ENCODE measurements at regions not wholly inside any gene's neighbourhood (a gene's known extent, or its start where the extent isn't known, plus 50 kb on each side); places are given as distances from the start of the nearest gene placed in this dataset.

DNA sequence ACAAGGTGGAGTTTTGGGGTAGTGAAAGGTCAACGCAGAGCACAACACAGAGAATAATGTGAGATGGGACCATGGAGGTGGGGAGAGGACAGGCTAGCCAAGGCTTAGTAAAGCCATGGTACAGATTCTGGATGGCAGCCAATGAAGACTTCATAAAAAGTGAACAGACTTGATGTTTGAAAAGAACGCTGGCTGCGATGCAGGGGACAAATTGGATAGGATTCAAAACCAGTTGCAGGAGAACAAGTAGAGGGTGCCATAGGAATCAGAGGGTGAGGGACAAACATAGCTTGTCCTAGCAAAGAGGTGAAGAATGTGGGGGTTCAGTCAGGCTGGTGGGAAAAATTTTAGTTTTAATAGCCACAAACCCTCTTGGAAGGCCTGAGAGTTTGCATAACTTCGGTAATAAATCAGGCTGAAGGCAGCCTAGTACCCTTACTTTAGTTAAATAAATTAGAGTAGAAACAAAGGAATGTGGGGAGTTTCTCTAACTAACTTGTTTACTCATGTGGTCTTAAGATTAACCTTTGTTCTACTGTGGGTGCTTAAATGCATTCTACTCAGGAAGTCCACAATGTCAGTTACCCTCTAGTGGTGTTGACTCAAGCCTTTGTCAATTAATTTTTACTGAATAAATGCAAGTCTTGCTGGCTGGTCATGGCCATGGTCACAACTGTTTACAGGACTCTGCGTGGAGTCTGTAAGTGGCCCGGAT lies 216.4 kb downstream of the C6orf118 start:
- ChIA-PET CTCF (no interaction called here), POLR2A (no interaction called here)
- DNase-seq: no peak
- Mint-ChIP-seq H3K27ac (no peak overlapping the region), H3K27me3 (no peaks in the 10 kb centered on the region), H3K4me1 (no peaks in the 10 kb centered on the region), H3K4me3 (no peak overlapping the region), H3K9me3 (peaks cover 8% of the 10 kb centered on the region), H3K36me3 (ENCODE audit: low read depth) (no peaks in the 10 kb centered on the region)

DNA sequence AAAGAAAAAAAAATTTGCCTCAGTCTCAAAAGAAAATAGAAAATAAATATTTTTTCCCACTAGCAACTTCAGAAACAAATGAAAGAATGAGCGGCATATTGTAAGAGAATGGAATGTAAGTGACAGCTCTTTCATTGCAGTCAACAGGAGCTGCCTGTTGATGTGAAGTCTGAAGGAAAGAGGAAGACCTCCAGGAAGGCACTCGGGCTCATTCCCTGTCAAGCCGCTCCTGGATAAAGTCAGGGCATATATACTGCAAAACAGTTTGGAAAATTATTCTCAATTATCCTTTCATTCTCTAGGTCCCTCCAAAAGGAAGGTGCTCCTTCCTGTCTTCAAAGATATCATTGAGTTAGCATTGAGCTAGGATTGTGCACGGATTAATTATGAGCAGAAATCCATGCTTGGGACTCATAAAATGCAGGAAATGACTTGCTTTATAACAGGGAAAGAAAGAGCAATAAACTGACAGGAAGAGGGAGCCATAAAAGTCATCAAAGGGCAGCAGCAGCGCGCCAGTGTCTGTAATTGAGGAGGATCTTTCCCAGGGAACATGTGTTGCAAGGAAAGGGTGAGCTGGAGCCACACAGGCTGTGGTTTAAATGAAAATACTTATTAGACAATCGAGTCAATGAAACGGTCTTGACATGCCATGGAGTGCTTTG lies 218.2 kb downstream of the C6orf118 start:
- ChIA-PET CTCF (no interaction called here), POLR2A (no interaction called here)
- H3K4me1 Mint-ChIP-seq: no peaks in the 10 kb centered on the region
- no peaks in the 10 kb centered on the region for H3K36me3 Mint-ChIP-seq (ENCODE audit: low read depth)
- H3K27ac Mint-ChIP-seq: no peak overlapping the region
- no peaks in the 10 kb centered on the region for H3K27me3 Mint-ChIP-seq
- H3K9me3 Mint-ChIP-seq: peaks cover 11% of the 10 kb centered on the region
- no peak overlapping the region for H3K4me3 Mint-ChIP-seq
- DNase-seq: no peak

DNA sequence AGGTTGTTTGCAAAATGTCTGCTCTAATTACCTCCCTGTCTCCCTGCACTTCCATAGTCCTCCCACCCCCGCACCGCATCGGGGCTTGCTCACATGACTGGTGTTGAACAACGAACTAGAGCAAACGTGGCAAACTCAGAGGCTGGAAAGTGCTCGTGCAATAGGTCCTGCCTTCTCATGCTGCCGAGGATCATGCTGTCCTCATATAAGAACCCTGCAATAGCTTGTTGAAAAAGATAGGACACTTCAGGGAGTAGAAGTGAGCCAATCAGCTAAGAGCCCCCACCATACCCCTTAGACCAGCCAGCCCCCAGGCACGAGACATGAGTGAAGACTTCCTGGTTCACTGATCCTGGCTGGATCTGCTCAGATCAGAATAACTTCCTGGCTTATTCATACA lies 219.2 kb downstream of the C6orf118 start:
- ChIA-PET POLR2A (no interaction called here), CTCF (no interaction called here)
- Mint-ChIP-seq H3K27ac (no peak overlapping the region), H3K36me3 (ENCODE audit: low read depth) (no peaks in the 10 kb centered on the region), H3K9me3 (peaks cover 11% of the 10 kb centered on the region), H3K4me1 (no peaks in the 10 kb centered on the region), H3K4me3 (no peak overlapping the region), H3K27me3 (no peaks in the 10 kb centered on the region)
- DNase-seq: no peak

DNA sequence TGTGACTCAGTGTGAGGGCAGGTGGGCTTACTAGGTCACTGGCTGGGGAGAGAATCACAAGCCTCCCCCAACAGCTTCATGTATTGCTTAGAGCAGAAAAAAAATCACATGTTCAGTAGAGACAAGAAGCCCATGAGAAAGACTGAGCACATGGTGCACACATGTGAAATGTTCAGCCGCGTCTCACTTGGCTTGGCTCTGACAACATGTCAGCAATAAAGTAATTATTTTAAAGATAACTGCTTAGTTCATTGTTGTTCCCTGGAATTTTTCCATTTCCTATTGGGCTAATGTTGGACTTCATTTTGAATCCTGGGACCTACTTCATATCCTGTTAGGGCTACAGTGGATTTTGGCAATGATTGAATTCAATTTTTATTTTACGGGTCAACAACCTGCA lies 222.6 kb downstream of the C6orf118 start:
- CTCF ChIA-PET: no interaction called here
- DNase-seq: no peak
- H3K27me3 Mint-ChIP-seq: no peaks in the 10 kb centered on the region
- H3K4me3 Mint-ChIP-seq: no peak overlapping the region
- H3K27ac Mint-ChIP-seq: no peak overlapping the region
- POLR2A ChIA-PET: no interaction called here
- no peaks in the 10 kb centered on the region for H3K36me3 Mint-ChIP-seq (ENCODE audit: low read depth)
- peaks cover 10% of the 10 kb centered on the region for H3K9me3 Mint-ChIP-seq
- no peaks in the 10 kb centered on the region for H3K4me1 Mint-ChIP-seq

DNA sequence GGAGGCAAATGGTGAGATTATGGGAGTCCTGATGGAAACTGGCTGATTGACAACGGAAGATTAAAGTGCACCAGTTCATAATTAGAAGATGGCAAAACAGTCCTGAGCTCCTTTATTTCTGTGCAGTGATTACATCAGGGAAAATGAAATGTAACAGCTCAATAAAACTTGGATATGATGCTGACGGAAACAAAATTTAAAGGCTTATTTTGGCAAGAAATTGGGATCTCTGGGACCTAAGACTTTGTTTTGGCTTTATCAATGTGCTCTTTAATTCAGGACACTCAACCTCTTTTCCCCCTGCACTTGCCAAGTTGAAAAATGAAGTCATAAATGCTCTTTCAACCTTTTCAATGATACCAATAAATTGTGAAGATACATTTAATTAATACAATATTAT lies 226.8 kb downstream of the C6orf118 start:
- POLR2A ChIA-PET: no interaction called here
- H3K4me3 Mint-ChIP-seq: no peak overlapping the region
- H3K36me3 Mint-ChIP-seq (ENCODE audit: low read depth): no peaks in the 10 kb centered on the region
- H3K27ac Mint-ChIP-seq: no peak overlapping the region
- CTCF ChIA-PET: no interaction called here
- peaks cover 10% of the 10 kb centered on the region for H3K9me3 Mint-ChIP-seq
- DNase-seq: no peak
- no peaks in the 10 kb centered on the region for H3K4me1 Mint-ChIP-seq
- H3K27me3 Mint-ChIP-seq: no peaks in the 10 kb centered on the region

DNA sequence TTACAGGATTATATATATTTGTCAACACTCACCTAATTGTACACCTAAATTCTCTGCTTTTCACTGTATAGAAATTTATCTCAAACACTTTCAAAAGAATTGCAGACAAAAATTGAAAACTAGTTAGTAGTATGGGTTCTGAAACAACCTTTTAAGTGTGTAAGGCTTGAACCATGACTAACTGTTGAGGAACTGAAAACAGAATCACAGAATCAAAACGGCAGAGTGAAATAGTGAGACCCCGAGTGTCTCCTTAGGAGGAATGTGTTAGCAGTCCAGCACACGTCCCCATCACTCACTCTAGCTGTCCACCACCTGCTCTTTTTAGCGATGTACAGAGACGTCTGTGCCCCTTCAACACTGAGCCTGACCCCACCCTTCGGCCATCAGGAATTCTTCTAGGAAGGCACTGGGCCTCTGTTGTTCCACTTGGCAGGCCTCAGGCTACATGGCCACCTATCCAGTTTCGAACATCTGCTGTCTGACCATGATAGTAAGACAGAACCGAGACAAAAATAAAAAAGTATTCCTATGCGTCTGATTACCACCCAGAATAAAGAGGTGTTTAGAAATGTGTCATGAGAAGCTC lies 227.4 kb downstream of the C6orf118 start:
- Mint-ChIP-seq H3K9me3 (peaks cover 7% of the 10 kb centered on the region), H3K36me3 (ENCODE audit: low read depth) (no peaks in the 10 kb centered on the region), H3K27ac (no peak overlapping the region), H3K27me3 (no peaks in the 10 kb centered on the region), H3K4me3 (no peak overlapping the region), H3K4me1 (no peaks in the 10 kb centered on the region)
- ChIA-PET POLR2A (no interaction called here), CTCF (no interaction called here)
- DNase-seq: no peak

DNA sequence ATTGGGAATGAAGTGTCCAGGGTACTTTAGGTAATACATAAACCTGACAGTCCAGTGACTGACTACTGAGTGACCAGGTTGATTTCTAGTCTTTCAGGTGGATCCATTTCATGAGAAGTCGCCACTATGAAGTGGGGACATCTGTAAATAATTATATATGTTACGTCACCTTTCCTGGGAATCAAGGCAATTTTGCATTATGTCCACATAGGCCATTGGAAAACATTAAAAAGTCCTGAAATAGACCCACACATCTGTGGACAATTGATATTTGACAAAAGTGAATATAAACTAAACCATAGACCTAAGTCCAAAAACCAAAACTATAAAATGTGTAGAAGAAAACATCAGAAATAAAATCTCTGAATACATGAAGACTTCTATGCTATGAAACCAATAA lies 231.5 kb downstream of the C6orf118 start:
- no peak overlapping the region for H3K27ac Mint-ChIP-seq
- ChIA-PET POLR2A (no interaction called here), CTCF (no interaction called here)
- H3K4me1 Mint-ChIP-seq: no peaks in the 10 kb centered on the region
- H3K9me3 Mint-ChIP-seq: peaks cover 4% of the 10 kb centered on the region
- H3K4me3 Mint-ChIP-seq: no peak overlapping the region
- no peaks in the 10 kb centered on the region for H3K27me3 Mint-ChIP-seq
- H3K36me3 Mint-ChIP-seq (ENCODE audit: low read depth): no peaks in the 10 kb centered on the region
- DNase-seq: no peak

DNA sequence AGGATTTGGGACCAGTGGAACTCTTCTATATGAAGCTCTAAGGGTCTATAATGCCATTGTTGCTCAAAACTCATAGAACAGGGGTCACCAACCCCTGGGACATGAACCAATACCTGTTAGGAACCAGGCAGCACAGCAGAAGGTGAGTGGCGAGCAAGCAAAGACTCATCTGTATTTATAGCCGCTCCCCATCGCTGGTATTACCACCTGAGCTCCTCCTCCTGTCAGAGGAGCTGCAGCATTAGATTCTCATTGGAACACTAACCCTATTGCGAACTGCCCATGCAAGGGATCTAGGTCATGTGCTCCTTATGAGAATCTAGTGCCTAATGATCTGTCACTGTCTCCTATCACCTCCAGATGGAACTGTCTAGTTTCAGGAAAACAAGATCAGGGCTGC lies 237.5 kb downstream of the C6orf118 start:
- no peaks in the 10 kb centered on the region for H3K27me3 Mint-ChIP-seq
- H3K4me3 Mint-ChIP-seq: no peak overlapping the region
- H3K4me1 Mint-ChIP-seq: no peaks in the 10 kb centered on the region
- no peak for DNase-seq
- ChIA-PET CTCF (no interaction called here), POLR2A (no interaction called here)
- no peaks in the 10 kb centered on the region for H3K36me3 Mint-ChIP-seq (ENCODE audit: low read depth)
- H3K27ac Mint-ChIP-seq: no peak overlapping the region
- H3K9me3 Mint-ChIP-seq: peaks cover 4% of the 10 kb centered on the region

DNA sequence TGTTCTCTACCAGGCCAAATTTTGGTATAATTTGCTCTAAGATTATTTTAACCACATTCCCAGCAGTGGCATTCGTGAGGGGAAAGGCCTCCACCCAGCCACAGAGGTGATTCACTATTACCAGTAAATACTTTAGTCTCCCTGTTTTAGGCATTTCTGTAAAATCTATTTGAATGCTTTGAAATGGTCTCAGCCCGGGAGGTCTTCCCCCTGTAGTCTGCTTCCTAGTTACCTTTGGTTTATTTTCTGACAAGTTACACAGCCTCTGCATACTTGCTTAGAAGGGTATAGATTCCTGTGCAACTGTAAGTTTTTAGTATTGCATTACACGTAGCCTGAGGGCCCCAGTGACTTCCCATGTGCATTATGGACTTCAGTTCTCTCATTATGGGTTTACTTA lies 248.7 kb downstream of the C6orf118 start:
- ChIA-PET POLR2A (no interaction called here), CTCF (no interaction called here)
- H3K27me3 Mint-ChIP-seq: no peaks in the 10 kb centered on the region
- no peak overlapping the region for H3K4me3 Mint-ChIP-seq
- H3K27ac Mint-ChIP-seq: no peak overlapping the region
- peaks cover 9% of the 10 kb centered on the region for H3K9me3 Mint-ChIP-seq
- DNase-seq: no peak
- no peaks in the 10 kb centered on the region for H3K4me1 Mint-ChIP-seq
- no peaks in the 10 kb centered on the region for H3K36me3 Mint-ChIP-seq (ENCODE audit: low read depth)

DNA sequence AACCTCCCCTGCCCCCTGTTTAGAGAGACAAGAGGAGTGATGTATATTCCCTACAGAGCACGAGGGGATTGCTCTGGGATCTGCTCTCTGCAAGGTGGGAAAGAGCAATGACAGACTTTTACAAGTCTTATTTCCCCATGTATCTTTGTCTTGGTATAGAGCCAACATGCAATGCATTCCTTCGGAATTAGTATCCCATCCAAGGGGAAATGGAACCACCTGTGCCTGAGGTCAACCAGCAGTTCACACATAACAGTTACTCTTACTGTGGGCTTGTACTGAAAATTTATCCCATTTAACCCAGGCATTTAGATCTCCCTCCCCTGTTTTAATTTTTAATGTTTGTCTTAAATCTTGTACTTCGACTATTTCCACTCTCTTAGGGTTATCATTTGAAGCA lies 250.4 kb downstream of the C6orf118 start:
- POLR2A ChIA-PET: no interaction called here

DNA sequence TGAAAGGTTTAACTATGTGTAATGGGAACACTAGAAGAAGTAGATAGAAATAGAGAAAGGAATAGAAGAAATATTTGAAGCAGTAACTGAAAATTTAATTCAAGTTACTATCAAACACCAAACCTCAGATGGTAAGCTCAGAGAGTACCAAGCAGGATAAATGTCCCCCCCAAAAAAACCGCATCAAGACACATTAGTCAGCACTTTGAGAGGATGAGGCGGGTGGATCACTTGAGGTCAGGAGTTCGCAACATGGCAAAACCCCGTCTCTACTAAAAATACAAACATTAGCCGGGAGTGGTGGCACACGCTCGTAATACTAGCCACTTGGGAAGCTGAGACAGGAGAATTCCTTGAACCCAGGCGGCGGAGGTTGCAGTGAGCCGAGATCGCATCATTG lies 253.1 kb downstream of the C6orf118 start:
- ChIA-PET POLR2A (no interaction called here), CTCF (no interaction called here)
- Mint-ChIP-seq H3K27me3 (no peaks in the 10 kb centered on the region), H3K27ac (no peak overlapping the region), H3K4me3 (no peak overlapping the region), H3K9me3 (peaks cover 3% of the 10 kb centered on the region), H3K36me3 (ENCODE audit: low read depth) (no peaks in the 10 kb centered on the region), H3K4me1 (no peaks in the 10 kb centered on the region)
- no peak for DNase-seq

More for the DNA sequence above, 250.4 kb downstream of the C6orf118 start:
- DNase-seq: no peak
- CTCF ChIA-PET: no interaction called here
- no peaks in the 10 kb centered on the region for H3K4me1 Mint-ChIP-seq
- no peak overlapping the region for H3K4me3 Mint-ChIP-seq
- H3K9me3 Mint-ChIP-seq: peaks cover 5% of the 10 kb centered on the region
- no peaks in the 10 kb centered on the region for H3K36me3 Mint-ChIP-seq (ENCODE audit: low read depth)
- no peak overlapping the region for H3K27ac Mint-ChIP-seq
- no peaks in the 10 kb centered on the region for H3K27me3 Mint-ChIP-seq

DNA sequence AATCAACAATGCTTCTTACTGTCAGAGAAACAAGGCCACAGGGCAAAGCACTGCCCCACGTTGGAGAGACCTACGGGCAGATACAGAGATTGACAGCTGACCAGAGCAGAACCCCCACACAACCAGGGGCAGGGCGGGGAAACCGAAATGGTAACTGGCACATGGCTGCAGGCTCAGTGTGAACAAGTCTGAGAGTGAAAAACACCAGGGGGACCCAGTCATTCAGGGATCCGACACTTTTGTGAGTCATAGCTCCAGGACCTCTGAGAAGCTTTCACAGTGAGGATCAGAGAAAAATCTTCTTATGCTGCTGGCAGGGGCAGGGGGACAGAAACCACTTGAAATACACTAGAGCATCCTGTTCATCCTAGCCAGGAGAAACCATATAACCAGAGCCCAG lies 254.2 kb downstream of the C6orf118 start:
- Mint-ChIP-seq H3K4me3 (no peak overlapping the region), H3K4me1 (no peaks in the 10 kb centered on the region), H3K9me3 (peaks cover 3% of the 10 kb centered on the region), H3K27me3 (no peaks in the 10 kb centered on the region), H3K27ac (no peak overlapping the region), H3K36me3 (ENCODE audit: low read depth) (no peaks in the 10 kb centered on the region)
- ChIA-PET POLR2A (no interaction called here), CTCF (no interaction called here)
- DNase-seq: no peak

DNA sequence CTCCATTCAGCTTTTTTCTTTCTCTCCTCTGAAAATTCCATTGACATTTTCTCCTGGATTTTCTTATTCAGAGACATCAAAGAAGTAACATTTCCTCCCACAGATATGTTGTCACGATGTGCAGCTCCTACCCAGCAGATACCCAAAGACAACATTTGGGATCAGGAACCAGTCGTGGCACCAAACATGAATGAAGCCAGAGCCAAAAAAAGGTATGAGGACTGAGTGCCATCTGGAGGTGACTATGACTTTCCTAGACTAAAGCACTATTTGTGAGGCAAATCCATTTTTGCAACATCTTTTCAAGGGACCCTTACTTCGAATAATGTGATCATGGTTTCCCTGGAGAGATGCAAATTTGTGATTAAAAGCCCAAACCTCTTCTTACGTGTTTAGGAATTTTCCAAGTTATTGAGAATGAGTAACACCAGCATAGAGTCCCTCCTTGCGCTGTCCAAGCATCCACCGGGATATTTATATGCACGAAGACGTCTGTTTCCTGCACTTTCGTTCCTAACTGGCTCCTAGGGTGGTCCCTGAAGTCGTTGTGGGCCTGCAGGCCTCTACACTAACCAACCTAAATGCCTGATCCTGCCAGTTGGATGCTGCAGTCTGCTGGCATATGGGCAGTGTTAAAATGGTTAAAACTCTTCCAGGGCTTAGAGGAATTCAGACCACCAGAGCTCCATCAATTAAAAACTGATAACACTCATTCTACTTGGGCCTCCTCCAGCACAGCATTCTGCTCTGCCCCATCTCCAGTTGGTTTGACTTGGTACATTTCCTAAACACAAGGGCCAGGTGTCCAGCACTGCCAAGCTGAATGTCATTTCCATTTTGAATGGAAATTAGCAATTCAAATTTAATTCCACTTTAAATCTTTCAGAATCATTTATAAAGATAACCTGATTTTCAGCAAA lies 256.6 kb downstream of the C6orf118 start:
- Mint-ChIP-seq H3K27me3 (no peaks in the 10 kb centered on the region), H3K4me3 (no peak overlapping the region), H3K4me1 (no peaks in the 10 kb centered on the region), H3K27ac (no peak overlapping the region), H3K9me3 (no peaks in the 10 kb centered on the region), H3K36me3 (ENCODE audit: low read depth) (no peaks in the 10 kb centered on the region)
- CTCF ChIA-PET: no interaction called here
- DNase-seq: no peak
- POLR2A ChIA-PET: no interaction called here
